SK-N-SH (cell line): ENCODE measurements at regions not wholly inside any gene's neighbourhood (a gene's known extent, or its start where the extent isn't known, plus 50 kb on each side); places are given as distances from the start of the nearest gene placed in this dataset.

Source experiments
- MXI1 ChIP-seq: IDR thresholded peaks from 2 replicates; pipeline ENCODE4 v1.6.1; 2012; ENCODE audit warnings: mild to moderate bottlenecking, low read depth, low read length, improper control_type of control experiment
- POLR2AphosphoS5 ChIP-seq: IDR thresholded peaks from 2 replicates; pipeline ENCODE4 v1.6.1; 2012; ENCODE audit warnings: low read depth, low read length
- RAD21 ChIP-seq: IDR thresholded peaks from 2 replicates; pipeline ENCODE4 v1.6.1; 2012; ENCODE audit warnings: mild to moderate bottlenecking, low read length
- SMC3 ChIP-seq: IDR thresholded peaks from 2 replicates; pipeline ENCODE4 v1.6.1; 2012; ENCODE audit warnings: low read depth, low read length, improper control_type of control experiment
- TAF1 ChIP-seq: IDR thresholded peaks from 2 replicates; pipeline ENCODE4 v1.6.1; 2012; ENCODE audit warnings: low read depth, mild to moderate bottlenecking, low read length, moderate library complexity, borderline replicate concordance
- YY1 ChIP-seq: IDR thresholded peaks from 2 replicates; pipeline ENCODE4 v1.4.0; 2012; ENCODE audit warnings: low read depth, mild to moderate bottlenecking
- TF ChIP-seq, protein P1 (sequence below): IDR thresholded peaks from 2 replicates; pipeline ENCODE4; 2012
- TF ChIP-seq, protein P2 (sequence below): fragments of 200-600 bp; sonication (generic); IDR thresholded peaks from 2 replicates; pipeline ENCODE4 v1.6.1; 2017; ENCODE audit warnings: antibody characterized with exemption, mild to moderate bottlenecking, moderate library complexity
- TF ChIP-seq, protein P3 (sequence below): IDR thresholded peaks from 2 replicates; pipeline ENCODE4 v1.4.0; 2012; ENCODE audit warnings: low read depth, borderline replicate concordance

DNA sequence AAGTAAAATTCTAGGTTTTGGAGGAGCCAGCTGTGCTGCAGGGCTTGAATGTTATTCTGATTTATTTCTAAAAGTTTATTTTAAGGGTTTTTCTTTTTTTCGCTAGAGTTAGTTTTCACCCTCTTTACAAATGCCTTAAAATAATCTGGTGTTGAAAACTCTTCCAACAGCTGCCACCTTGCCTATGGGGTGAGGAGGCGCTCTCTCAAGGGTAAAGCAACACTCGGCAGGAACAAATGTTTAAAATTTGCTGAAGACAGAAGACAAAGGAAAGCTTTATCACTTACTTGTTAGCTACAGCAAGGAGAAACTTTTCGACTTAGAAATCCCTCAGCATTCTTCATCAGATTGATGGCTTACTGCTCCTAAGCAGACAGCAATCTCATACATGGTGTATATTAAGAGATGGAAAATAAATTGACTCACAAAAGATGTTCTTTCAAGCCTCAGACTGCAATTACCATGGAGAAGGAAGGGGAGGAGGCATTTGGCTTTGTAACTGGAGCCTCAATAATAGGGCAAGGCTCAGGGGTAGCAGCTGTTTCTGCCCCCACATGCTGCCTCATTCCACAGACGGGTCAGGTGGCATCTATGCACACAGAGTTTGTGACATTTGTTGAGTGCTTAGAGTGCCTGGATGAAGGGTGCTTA, 79.8 kb upstream of the RALGPS2 start:
- TF ChIP-seq TAF1 (no peak), RAD21 (no peak), YY1 (no peak), POLR2AphosphoS5 (no peak), MXI1 (no peak), SMC3 (no peak)
- TF ChIP-seq, protein P1, sequence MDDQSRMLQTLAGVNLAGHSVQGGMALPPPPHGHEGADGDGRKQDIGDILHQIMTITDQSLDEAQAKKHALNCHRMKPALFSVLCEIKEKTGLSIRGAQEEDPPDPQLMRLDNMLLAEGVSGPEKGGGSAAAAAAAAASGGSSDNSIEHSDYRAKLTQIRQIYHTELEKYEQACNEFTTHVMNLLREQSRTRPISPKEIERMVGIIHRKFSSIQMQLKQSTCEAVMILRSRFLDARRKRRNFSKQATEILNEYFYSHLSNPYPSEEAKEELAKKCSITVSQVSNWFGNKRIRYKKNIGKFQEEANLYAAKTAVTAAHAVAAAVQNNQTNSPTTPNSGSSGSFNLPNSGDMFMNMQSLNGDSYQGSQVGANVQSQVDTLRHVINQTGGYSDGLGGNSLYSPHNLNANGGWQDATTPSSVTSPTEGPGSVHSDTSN: no peak
- TF ChIP-seq, protein P2, sequence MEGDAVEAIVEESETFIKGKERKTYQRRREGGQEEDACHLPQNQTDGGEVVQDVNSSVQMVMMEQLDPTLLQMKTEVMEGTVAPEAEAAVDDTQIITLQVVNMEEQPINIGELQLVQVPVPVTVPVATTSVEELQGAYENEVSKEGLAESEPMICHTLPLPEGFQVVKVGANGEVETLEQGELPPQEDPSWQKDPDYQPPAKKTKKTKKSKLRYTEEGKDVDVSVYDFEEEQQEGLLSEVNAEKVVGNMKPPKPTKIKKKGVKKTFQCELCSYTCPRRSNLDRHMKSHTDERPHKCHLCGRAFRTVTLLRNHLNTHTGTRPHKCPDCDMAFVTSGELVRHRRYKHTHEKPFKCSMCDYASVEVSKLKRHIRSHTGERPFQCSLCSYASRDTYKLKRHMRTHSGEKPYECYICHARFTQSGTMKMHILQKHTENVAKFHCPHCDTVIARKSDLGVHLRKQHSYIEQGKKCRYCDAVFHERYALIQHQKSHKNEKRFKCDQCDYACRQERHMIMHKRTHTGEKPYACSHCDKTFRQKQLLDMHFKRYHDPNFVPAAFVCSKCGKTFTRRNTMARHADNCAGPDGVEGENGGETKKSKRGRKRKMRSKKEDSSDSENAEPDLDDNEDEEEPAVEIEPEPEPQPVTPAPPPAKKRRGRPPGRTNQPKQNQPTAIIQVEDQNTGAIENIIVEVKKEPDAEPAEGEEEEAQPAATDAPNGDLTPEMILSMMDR: no peak
- TF ChIP-seq, protein P3, sequence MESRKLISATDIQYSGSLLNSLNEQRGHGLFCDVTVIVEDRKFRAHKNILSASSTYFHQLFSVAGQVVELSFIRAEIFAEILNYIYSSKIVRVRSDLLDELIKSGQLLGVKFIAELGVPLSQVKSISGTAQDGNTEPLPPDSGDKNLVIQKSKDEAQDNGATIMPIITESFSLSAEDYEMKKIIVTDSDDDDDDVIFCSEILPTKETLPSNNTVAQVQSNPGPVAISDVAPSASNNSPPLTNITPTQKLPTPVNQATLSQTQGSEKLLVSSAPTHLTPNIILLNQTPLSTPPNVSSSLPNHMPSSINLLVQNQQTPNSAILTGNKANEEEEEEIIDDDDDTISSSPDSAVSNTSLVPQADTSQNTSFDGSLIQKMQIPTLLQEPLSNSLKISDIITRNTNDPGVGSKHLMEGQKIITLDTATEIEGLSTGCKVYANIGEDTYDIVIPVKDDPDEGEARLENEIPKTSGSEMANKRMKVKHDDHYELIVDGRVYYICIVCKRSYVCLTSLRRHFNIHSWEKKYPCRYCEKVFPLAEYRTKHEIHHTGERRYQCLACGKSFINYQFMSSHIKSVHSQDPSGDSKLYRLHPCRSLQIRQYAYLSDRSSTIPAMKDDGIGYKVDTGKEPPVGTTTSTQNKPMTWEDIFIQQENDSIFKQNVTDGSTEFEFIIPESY: no peak
